Stimulated activated CD8-positive, alpha-beta memory T cell treated with anti-CD3 and anti-CD28 coated beads, Interleukin-4, amount 100 ng/mL, for 48 hours (primary cell): ENCODE measurements at regions not wholly inside any gene's neighbourhood (a gene's known extent, or its start where the extent isn't known, plus 50 kb on each side); places are given as distances from the start of the nearest gene placed in this dataset.
"Not testable (repeated sequence)": the region's sequence is repeated elsewhere in the genome, so short reads cannot be mapped to it uniquely, and the experiment has no call there.

ENCODE experiments used
- DNase-seq: peaks from one replicate; pipeline ENCODE4 v3.0.0-alpha.2; 2020

GRCh38 chr3:13766128-13766527, 113.7 kb downstream of the WNT7A start:
- DNase-seq = no peak

GRCh38 chr3:13764161-13764560, 115.7 kb downstream of the WNT7A start:
- DNase-seq = no peak

DNA sequence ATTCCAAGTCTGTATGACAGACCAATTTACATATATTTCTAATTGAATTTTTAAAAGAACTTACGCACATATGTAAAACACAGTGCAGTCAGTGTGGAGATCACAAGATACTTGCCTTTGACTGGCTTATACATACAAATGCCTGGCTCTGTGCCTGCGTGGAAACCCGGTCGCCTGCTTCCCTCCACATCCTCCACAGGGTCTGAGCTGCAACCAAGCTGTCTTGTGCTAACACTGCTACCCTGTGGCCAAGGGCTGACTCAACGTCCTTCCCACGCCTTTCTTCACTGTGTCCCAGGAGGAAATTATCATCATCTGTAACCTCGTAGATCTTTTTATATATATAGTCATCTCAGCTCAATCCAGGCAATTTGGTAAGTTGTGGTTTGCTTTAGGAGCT, 117.0 kb downstream of the WNT7A start:
- no peak for DNase-seq

DNA sequence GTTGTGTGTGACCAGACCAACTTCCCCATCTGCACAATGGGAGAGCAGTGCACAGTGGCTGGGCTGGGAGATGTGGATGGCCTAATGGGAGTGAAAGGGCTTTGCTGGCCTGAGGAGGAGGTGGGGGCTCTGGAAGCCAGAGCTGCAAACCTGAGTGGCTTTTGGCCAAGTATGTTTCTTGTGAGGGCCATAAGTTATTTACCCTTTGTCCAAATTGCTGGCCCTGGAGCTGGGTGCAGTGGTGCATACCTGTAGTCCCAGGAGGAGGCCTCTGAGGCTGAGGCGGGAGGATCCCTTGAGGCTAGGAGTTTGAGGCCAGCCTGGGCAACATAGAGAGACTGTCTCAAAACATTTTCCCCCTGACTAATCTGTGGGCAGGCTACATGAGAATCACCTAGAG, 129.1 kb downstream of the WNT7A start:
- no peak for DNase-seq

DNA sequence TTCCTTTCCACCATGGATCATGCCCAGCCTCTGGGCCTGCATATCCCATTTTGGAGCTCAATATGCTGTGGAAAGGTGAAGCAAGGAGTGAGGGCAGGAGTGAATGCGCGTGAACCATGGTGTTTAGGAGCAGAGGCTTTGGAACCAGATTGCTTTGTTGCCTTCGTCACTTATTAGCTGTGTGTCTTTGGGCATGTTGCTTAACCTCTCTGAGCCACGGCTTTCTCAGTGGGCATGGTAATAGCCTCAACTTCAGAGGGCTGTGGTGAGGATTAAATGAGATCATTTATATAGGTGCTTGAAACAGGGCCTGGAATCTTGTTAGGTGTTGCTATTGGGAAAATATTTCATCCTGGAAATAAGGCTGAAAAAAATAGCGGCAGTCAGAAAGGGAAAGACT, 129.7 kb downstream of the WNT7A start:
- DNase-seq = no peak

GRCh38 chr3:13749063-13749764, 130.7 kb downstream of the WNT7A start:
- DNase-seq = no peak

DNA sequence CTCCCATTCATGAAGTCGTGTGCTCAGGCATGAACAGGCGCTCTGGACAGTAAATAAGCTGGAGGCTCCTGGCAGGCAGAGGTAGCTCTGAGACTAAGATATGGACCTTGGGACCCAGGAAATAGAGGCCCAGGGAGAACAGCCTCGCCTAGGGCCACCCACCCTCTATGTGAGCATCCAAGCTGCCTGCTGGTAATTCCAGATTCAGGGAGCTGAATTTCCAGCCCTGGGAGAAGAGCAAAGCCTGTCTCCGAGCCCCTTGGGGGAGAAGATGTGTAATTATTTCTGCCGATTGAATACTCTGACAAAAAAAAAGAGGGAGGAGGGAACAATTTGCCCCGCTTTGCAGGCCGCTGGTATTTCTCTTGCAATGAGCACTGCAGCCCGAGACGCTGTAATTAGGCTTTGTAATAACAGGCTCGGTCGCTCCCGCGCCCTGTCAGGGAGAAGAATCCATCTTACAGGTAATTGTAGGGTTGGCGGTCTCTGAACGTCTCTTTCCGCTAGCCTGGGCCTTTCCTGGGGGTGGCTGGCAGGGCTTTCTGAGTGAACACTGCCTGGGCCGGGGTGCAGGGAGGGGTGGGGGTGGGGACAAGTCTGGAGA, 131.5 kb downstream of the WNT7A start:
- DNase-seq = no peak

DNA sequence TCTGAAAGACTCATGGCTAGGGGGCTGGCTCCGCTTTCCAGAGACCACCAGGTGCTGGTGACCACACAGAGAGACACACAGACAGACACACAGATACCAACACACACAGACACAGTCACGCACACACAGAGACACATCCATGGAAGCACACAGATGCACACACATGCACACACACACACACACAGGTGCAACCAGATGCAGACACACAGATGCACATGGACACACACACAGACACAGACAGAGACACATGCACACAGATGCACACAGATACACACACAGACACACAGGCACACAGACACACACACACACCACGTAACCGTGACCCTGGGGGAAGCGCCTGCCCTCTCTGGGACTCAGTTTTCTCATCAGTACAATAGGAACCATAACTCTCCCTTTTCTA, 132.2 kb downstream of the WNT7A start:
- no peak for DNase-seq

DNA sequence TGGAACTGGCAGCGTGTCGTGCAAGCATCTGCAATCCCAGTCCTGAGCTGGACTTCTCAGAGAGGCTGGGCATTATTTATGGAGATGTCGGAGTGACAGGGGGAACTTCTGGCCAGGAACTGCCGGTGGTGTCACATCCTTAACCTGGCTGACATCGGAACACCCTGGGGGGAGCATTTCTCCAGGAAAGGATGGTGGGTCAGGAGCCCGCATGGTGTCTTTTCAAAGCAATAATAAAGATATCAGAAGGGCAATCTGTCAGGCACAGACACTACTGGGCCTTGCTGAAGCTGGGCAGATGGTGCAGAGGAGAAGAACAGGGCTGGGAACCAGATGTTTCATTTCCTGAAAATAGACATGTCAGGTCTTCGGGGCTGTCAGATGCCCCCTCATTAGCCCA, 133.5 kb downstream of the WNT7A start:
- DNase-seq = no peak

GRCh38 chr3:13745636-13746035, 134.2 kb downstream of the WNT7A start:
- DNase-seq = no peak

DNA sequence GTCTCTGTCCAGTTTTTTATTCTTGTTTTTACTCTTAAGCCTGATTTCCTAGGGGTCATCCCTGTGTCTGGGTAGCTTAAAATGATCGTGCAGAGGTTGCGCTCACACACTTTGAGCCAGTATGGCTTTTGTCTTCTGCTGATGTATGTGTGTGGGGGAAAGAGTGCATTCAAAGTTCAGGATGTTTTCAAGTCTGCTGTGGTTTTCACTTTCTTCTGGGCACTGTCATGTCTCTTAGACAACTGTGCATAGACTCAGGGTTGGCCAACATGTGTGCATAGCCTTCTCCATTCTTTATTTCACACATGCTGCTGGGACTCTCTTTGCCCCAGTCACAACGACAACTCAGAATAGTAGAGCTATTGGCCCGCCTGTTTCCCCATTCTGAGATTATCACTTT, 139.1 kb downstream of the WNT7A start:
- no peak for DNase-seq

DNA sequence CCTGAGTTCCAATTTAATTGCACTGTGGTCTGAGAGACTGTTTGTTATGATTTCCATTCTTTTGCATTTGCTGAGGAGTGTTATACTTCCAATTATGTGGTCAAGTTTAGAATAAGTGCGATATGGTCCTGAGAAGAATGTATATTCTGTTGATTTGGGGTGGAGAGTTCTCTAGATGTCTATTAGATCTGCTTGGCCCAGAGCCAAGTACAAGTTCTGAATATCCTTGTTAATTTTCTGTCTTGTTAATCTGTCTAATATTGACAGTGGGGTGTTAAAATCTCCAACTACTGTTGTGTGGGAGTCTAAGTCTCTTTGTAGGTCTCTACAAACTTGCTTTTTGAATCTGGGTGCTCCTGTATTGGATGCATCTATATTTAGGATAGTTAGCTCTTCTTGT, 146.1 kb downstream of the WNT7A start:
- not testable (repeated sequence) for DNase-seq

DNA sequence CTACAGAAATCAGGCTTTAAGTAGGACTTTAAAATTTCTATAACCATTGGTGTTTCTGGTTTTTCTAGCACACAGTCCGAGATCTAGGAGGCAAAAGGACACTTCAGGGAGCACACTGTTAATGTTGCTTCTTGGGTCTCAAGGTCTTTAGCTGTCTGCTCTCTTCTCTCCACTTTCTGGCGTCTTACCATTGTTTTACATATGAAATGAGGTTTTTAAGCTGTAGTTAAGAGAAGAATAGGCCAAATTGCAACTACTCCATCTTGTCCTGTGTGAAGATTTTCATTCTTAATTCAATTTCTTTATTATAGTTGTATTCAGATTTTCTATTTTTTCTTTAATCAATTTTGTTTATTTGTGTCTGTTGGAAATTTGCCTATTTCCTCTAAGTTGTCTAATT, 151.4 kb downstream of the WNT7A start:
- DNase-seq = no peak

DNA sequence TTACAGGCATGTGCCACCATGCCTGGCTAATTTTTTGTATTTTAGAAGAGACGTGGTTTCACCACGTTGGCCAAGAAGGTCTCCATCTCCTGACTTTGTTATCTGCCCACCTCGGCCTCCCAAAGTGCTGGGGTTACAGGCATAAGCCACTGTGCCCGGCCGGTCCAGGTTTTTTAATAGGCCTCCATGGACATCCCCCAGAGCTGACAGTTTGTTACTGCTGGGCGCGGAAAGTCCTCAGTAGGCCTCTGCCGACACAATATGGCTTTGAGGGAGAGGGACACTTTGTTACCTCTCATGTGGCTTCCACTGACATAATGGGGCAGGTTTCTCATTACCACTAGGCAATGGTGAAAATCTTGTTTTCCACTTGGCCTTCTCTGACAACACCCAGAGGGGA, 152.0 kb downstream of the WNT7A start:
- no peak for DNase-seq

DNA sequence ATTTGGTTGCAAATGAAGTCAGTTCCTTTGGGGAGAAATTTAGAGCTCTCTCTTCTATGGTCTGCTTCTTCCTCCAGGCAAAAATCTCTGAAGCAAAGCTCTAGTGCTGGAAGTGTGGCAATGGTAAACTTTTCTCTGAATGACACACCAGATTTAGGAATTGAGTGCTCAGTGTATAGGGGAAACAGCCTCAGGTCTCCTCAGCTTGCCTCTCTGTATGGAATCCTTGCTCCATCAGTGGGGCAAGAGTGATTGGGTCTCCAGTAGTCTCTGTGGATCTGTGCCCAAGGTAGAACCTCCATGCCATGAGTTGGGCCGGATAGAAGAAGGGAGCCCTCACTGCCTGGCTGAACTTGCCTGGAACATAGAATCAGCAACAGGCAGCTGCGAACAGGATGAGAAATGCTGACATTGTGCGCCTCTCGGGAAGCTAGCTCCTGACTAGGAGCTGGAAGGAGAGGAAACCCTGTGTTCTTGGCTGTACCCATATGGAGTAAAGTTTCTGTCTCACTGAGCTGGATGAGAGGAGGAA, 156.1 kb downstream of the WNT7A start:
- no peak for DNase-seq

- DNase-seq = no peak
Measured at GRCh38 chr3:13722178-13722577, 157.7 kb downstream of the WNT7A start.

DNA sequence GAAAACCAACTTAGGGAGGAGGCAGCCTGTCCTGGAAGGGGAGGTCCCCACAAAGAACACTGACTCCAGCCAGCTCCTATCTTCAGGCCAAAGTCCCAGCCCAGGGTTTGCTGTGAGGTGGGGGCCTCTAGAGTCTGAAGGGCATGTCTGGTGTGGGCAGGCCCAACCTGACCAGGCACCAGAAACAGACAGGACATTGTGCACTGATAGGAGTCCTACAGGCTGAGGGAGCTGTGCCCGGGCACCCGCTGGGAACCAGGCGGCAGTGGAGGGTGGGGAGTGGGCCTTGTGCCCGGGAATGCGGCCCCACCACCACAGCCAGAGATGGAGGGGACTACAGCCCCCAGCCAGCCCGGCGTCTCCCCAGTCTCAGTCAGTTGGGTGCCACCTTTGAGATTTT, 161.4 kb downstream of the WNT7A start:
- peak; percentile 11 for DNase-seq

- DNase-seq = no peak
Measured at GRCh38 chr3:13718000-13718399, 161.9 kb downstream of the WNT7A start.

DNA sequence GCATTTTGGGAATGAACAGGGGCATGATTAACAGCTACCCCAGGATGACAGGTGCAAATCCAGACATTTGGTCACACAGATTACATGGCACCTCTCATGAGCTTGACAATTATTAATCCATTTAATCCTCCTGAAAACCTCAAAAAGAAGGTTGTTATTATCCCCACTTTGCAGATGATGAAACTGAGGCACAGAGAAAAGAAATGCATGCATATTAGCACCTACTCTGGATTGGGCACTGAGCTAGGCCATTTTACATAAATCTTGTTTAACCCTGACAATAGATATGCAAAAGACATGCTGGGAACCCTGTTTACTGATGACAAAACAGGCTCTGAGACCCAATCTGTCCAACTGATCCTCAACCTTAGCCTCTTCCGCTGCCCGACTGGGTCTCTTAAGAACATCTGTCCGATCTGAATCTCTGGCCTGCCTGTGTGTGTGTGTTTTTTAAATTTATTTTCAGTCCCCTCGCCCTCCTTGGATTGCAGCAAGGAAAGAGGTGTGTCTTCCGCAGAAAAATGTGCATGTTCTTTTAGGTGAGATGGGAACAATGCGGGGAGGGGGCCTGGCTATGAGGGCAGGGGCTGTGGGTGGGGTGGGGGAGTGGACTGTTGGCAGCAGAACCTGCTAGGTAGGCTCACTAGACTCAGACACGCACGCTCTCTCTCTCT, 162.5 kb downstream of the WNT7A start:
- DNase-seq = no peak

- peak; percentile 11 for DNase-seq
Measured at GRCh38 chr3:13716540-13717221, 163.2 kb downstream of the WNT7A start.

DNA sequence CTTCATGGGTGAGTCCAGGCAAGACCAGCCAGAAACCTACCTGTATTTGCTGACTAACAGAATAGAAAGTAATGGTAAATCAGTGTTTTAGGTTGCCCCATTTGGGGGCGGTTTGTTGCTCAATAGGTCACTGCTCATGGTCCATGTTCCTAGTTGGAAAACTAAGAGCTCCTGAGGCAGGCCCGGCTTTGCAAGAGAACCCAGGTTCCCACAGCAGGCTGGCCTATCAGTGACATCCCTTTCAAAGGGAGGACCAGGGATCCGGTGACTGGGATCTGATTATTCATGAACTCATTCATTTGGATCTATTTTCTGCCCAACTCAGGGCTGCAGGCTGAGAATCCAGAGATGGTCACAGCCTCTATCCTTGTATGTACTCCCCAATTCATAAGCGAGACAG, 163.9 kb downstream of the WNT7A start:
- peak; percentile 13 for DNase-seq

GRCh38 chr3:13715167-13715954, 164.5 kb downstream of the WNT7A start:
- DNase-seq = peak; percentile 10
